GM12892 (cell line): ENCODE measurements at regions not wholly inside any gene's neighbourhood (a gene's known extent, or its start where the extent isn't known, plus 50 kb on each side); places are given as distances from the start of the nearest gene placed in this dataset.

Source experiments
- POLR2A ChIP-seq: IDR thresholded peaks from 2 replicates; pipeline ENCODE4 v1.6.1; 2011; ENCODE audit warnings: low read depth, low read length, control low read depth
- POLR2AphosphoS5 ChIP-seq: IDR thresholded peaks from 2 replicates; pipeline ENCODE4 v1.6.1; 2011; ENCODE audit warnings: low read depth, low read length, control low read depth

- TF ChIP-seq POLR2A (no peak), POLR2AphosphoS5 (no peak)
Measured at GRCh38 chr6:170030821-170031471, 259.9 kb downstream of the DLL1 start.
